Astrocyte of the spinal cord (primary cell): ENCODE measurements at regions not wholly inside any gene's neighbourhood (a gene's known extent, or its start where the extent isn't known, plus 50 kb on each side); places are given as distances from the start of the nearest gene placed in this dataset.

ENCODE experiments used
- DNase-seq: peaks from one replicate; pipeline ENCODE4 v3.0.0; 2011; ENCODE audit warnings: low read depth, low spot score
- H3K4me3 ChIP-seq: 2 replicates; pipeline ENCODE4 v1.5.1; 2011; ENCODE audit warnings: low read depth, mild to moderate bottlenecking, low read length, moderate library complexity
- CTCF ChIP-seq: IDR thresholded peaks from 2 replicates; pipeline ENCODE4 v1.5.1; 2012; ENCODE audit warnings: low read depth, mild to moderate bottlenecking, low read length, inconsistent platforms
- in situ Hi-C: cut with HindIII; loops from 2 replicates; pipeline ENCODE4 v1.10.0; 2017; ENCODE audit warnings: low sequenced_read_pairs

DNA sequence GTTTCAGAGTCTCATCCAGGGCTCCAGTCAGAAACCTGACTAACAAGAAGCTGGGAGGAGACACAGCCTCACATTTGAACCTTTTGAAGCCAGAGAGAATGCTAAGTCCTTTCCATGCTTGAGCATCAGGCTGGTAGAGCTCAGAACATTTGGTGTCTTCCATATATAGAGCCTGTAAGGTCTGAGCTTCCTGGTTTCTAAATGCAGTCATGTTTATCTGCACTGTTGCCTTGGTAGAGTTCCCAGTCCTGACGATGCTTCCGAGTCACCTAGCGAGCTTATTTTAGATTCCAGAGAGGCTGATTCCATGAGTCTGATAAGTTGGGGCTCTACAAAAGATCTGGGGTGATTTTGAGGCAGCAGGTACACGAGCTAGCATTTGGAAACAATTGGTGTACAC, 68.4 kb upstream of the SORL1 start:
- DNase-seq: no peak
- no peak for TF ChIP-seq CTCF
- in situ Hi-C loops: no loop called here
- no peak overlapping the region for H3K4me3 ChIP-seq

- no peak for TF ChIP-seq CTCF
- in situ Hi-C loops: no loop called here
- H3K4me3 ChIP-seq: no peak overlapping the region
- no peak for DNase-seq
These were observed 66.4 kb upstream of the SORL1 start for GRCh38 chr11:121385688-121386087.
